Activated naive CD8-positive, alpha-beta T cell treated with anti-CD3 and anti-CD28 coated beads for 36 hours (primary cell): ENCODE measurements at regions not wholly inside any gene's neighbourhood (a gene's known extent, or its start where the extent isn't known, plus 50 kb on each side); places are given as distances from the start of the nearest gene placed in this dataset.
"Not testable (repeated sequence)": the region's sequence is repeated elsewhere in the genome, so short reads cannot be mapped to it uniquely, and the experiment has no call there.

Source experiments
- DNase-seq: peaks from one replicate; pipeline ENCODE4 v3.0.0; 2021
- H3K27ac Mint-ChIP-seq: one replicate; pipeline ENCODE4 v1.8.0; 2022; ENCODE audit warnings: mild to moderate bottlenecking, moderate library complexity, mixed read lengths
- H3K27me3 Mint-ChIP-seq: one replicate; pipeline ENCODE4 v1.8.0; 2022; ENCODE audit warnings: mild to moderate bottlenecking, mixed read lengths
- H3K36me3 Mint-ChIP-seq: one replicate; pipeline ENCODE4 v1.8.0; 2021; ENCODE audit warnings: mild to moderate bottlenecking, mixed read lengths
- H3K4me1 Mint-ChIP-seq: one replicate; pipeline ENCODE4 v1.8.0; 2021; ENCODE audit warnings: mixed read lengths
- H3K4me3 Mint-ChIP-seq: one replicate; pipeline ENCODE4 v1.8.0; 2022; ENCODE audit warnings: mild to moderate bottlenecking, moderate library complexity, mixed read lengths
- H3K9me3 Mint-ChIP-seq: one replicate; pipeline ENCODE4 v1.8.0; 2022; ENCODE audit warnings: mixed read lengths

GRCh38 chr2:163177592-163177991 is 339.0 kb upstream of the KCNH7 start:
- no peak for DNase-seq
- Mint-ChIP-seq H3K4me3 (no peak overlapping the region), H3K9me3 (no peaks in the 10 kb centered on the region)

GRCh38 chr2:163175294-163175693 is 336.7 kb upstream of the KCNH7 start:
- Mint-ChIP-seq H3K9me3 (no peaks in the 10 kb centered on the region), H3K4me3 (no peak overlapping the region), H3K36me3 (no peaks in the 10 kb centered on the region), H3K4me1 (no peaks in the 10 kb centered on the region), H3K27me3 (no peaks in the 10 kb centered on the region), H3K27ac (no peak overlapping the region)
- DNase-seq: no peak

More at GRCh38 chr2:163177592-163177991, 339.0 kb upstream of the KCNH7 start:
- Mint-ChIP-seq H3K27ac (no peak overlapping the region), H3K4me1 (no peaks in the 10 kb centered on the region), H3K36me3 (no peaks in the 10 kb centered on the region), H3K27me3 (no peaks in the 10 kb centered on the region)

- H3K27ac Mint-ChIP-seq: no peak overlapping the region
- H3K36me3 Mint-ChIP-seq: no peaks in the 10 kb centered on the region
- no peaks in the 10 kb centered on the region for H3K9me3 Mint-ChIP-seq
- H3K4me1 Mint-ChIP-seq: no peaks in the 10 kb centered on the region
- no peak for DNase-seq
- no peak overlapping the region for H3K4me3 Mint-ChIP-seq
- no peaks in the 10 kb centered on the region for H3K27me3 Mint-ChIP-seq
Observed at GRCh38 chr2:163173591-163173990, 335.0 kb upstream of the KCNH7 start.

GRCh38 chr2:163171786-163172530 is 333.4 kb upstream of the KCNH7 start:
- DNase-seq: no peak
- no peak overlapping the region for H3K27ac Mint-ChIP-seq

GRCh38 chr2:163157891-163158496 is 319.4 kb upstream of the KCNH7 start:
- Mint-ChIP-seq H3K9me3 (no peaks in the 10 kb centered on the region), H3K4me3 (no peak overlapping the region), H3K36me3 (no peaks in the 10 kb centered on the region), H3K4me1 (no peaks in the 10 kb centered on the region), H3K27me3 (no peaks in the 10 kb centered on the region), H3K27ac (no peak overlapping the region)
- no peak for DNase-seq

More at GRCh38 chr2:163171786-163172530, 333.4 kb upstream of the KCNH7 start:
- Mint-ChIP-seq H3K36me3 (no peaks in the 10 kb centered on the region), H3K9me3 (no peaks in the 10 kb centered on the region), H3K4me1 (no peaks in the 10 kb centered on the region), H3K4me3 (no peak overlapping the region), H3K27me3 (no peaks in the 10 kb centered on the region)

- H3K4me3 Mint-ChIP-seq: no peak overlapping the region
- no peak overlapping the region for H3K27ac Mint-ChIP-seq
- H3K36me3 Mint-ChIP-seq: no peaks in the 10 kb centered on the region
- no peaks in the 10 kb centered on the region for H3K27me3 Mint-ChIP-seq
- DNase-seq: no peak
- no peaks in the 10 kb centered on the region for H3K9me3 Mint-ChIP-seq
- no peaks in the 10 kb centered on the region for H3K4me1 Mint-ChIP-seq
Observed at GRCh38 chr2:163157411-163157810, 318.8 kb upstream of the KCNH7 start.

- Mint-ChIP-seq H3K27me3 (no peaks in the 10 kb centered on the region), H3K9me3 (no peaks in the 10 kb centered on the region), H3K36me3 (no peaks in the 10 kb centered on the region), H3K4me3 (no peak overlapping the region), H3K4me1 (no peaks in the 10 kb centered on the region), H3K27ac (no peak overlapping the region)
- DNase-seq: no peak
Observed at GRCh38 chr2:163155925-163156324, 317.4 kb upstream of the KCNH7 start.

GRCh38 chr2:163155279-163155883 is 316.8 kb upstream of the KCNH7 start:
- no peaks in the 10 kb centered on the region for H3K36me3 Mint-ChIP-seq
- H3K9me3 Mint-ChIP-seq: no peaks in the 10 kb centered on the region
- no peak for DNase-seq
- H3K4me3 Mint-ChIP-seq: no peak overlapping the region
- no peaks in the 10 kb centered on the region for H3K27me3 Mint-ChIP-seq
- H3K4me1 Mint-ChIP-seq: no peaks in the 10 kb centered on the region
- H3K27ac Mint-ChIP-seq: no peak overlapping the region

GRCh38 chr2:163142618-163143017 is 304.1 kb upstream of the KCNH7 start:
- Mint-ChIP-seq H3K27ac (no peak overlapping the region), H3K4me1 (no peaks in the 10 kb centered on the region), H3K36me3 (peaks cover 1% of the 10 kb centered on the region), H3K4me3 (no peak overlapping the region), H3K9me3 (peaks cover 7% of the 10 kb centered on the region), H3K27me3 (no peaks in the 10 kb centered on the region)
- no peak for DNase-seq

GRCh38 chr2:163138947-163139346 is 300.4 kb upstream of the KCNH7 start:
- H3K4me1 Mint-ChIP-seq: no peaks in the 10 kb centered on the region
- no peaks in the 10 kb centered on the region for H3K27me3 Mint-ChIP-seq

GRCh38 chr2:163135256-163135655 is 296.7 kb upstream of the KCNH7 start:
- Mint-ChIP-seq H3K9me3 (peaks cover 4% of the 10 kb centered on the region), H3K27ac (no peak overlapping the region), H3K4me3 (no peak overlapping the region), H3K36me3 (no peaks in the 10 kb centered on the region), H3K27me3 (no peaks in the 10 kb centered on the region), H3K4me1 (no peaks in the 10 kb centered on the region)
- DNase-seq: no peak

More at GRCh38 chr2:163138947-163139346, 300.4 kb upstream of the KCNH7 start:
- no peaks in the 10 kb centered on the region for H3K36me3 Mint-ChIP-seq
- peaks cover 4% of the 10 kb centered on the region for H3K9me3 Mint-ChIP-seq
- no peak overlapping the region for H3K4me3 Mint-ChIP-seq
- DNase-seq: no peak
- H3K27ac Mint-ChIP-seq: no peak overlapping the region

GRCh38 chr2:163133602-163134001 is 295.0 kb upstream of the KCNH7 start:
- H3K9me3 Mint-ChIP-seq: peaks cover under 1% of the 10 kb centered on the region
- no peaks in the 10 kb centered on the region for H3K27me3 Mint-ChIP-seq
- no peaks in the 10 kb centered on the region for H3K4me1 Mint-ChIP-seq
- DNase-seq: no peak
- no peaks in the 10 kb centered on the region for H3K36me3 Mint-ChIP-seq
- H3K4me3 Mint-ChIP-seq: no peak overlapping the region
- H3K27ac Mint-ChIP-seq: no peak overlapping the region

GRCh38 chr2:163132850-163133249 is 294.3 kb upstream of the KCNH7 start:
- no peaks in the 10 kb centered on the region for H3K4me1 Mint-ChIP-seq
- DNase-seq: no peak

GRCh38 chr2:163132207-163132606 is 293.6 kb upstream of the KCNH7 start:
- DNase-seq, H3K4me3 Mint-ChIP-seq, H3K4me1 Mint-ChIP-seq, H3K36me3 Mint-ChIP-seq, H3K27me3 Mint-ChIP-seq, H3K27ac Mint-ChIP-seq, H3K9me3 Mint-ChIP-seq: not testable (repeated sequence)

More at GRCh38 chr2:163132850-163133249, 294.3 kb upstream of the KCNH7 start:
- Mint-ChIP-seq H3K9me3 (no peaks in the 10 kb centered on the region), H3K27me3 (no peaks in the 10 kb centered on the region), H3K27ac (no peak overlapping the region), H3K4me3 (no peak overlapping the region), H3K36me3 (no peaks in the 10 kb centered on the region)

GRCh38 chr2:163123526-163123925 is 285.0 kb upstream of the KCNH7 start:
- no peaks in the 10 kb centered on the region for H3K36me3 Mint-ChIP-seq
- DNase-seq: no peak
- no peak overlapping the region for H3K27ac Mint-ChIP-seq
- H3K9me3 Mint-ChIP-seq: no peaks in the 10 kb centered on the region
- H3K4me3 Mint-ChIP-seq: no peak overlapping the region
- H3K27me3 Mint-ChIP-seq: no peaks in the 10 kb centered on the region
- no peaks in the 10 kb centered on the region for H3K4me1 Mint-ChIP-seq

- Mint-ChIP-seq H3K27ac (no peak overlapping the region), H3K36me3 (no peaks in the 10 kb centered on the region), H3K9me3 (no peaks in the 10 kb centered on the region), H3K27me3 (no peaks in the 10 kb centered on the region), H3K4me3 (no peak overlapping the region), H3K4me1 (no peaks in the 10 kb centered on the region)
- DNase-seq: no peak
Observed at GRCh38 chr2:163122257-163122656, 283.7 kb upstream of the KCNH7 start.
